MM.1S (cell line): ENCODE measurements at regions not wholly inside any gene's neighbourhood (a gene's known extent, or its start where the extent isn't known, plus 50 kb on each side); places are given as distances from the start of the nearest gene placed in this dataset.

Source experiments
- CTCF ChIP-seq: fragments of 300-600 bp; sonication (generic); IDR thresholded peaks from 2 replicates; pipeline ENCODE4 v1.5.1; 2016; ENCODE audit warnings: antibody characterized with exemption, low read length, mixed read lengths
- EZH2 ChIP-seq: fragments of 300-600 bp; sonication (generic); optimal IDR thresholded peaks from 2 replicates; pipeline ENCODE3; 2017; ENCODE audit warnings: low read depth, mild to moderate bottlenecking, antibody characterized with exemption, low read length, mixed read lengths
- EZH2phosphoT487 ChIP-seq: fragments of 300-600 bp; sonication (generic); IDR thresholded peaks from 2 replicates; pipeline ENCODE4 v1.6.1; 2018; ENCODE audit warnings: antibody characterized with exemption, low read length

- no peak for TF ChIP-seq EZH2
- no peak for TF ChIP-seq CTCF
- no peak for TF ChIP-seq EZH2phosphoT487
These were observed 99.4 kb downstream of the CRYAA start for GRCh38 chr21:43268086-43268803.
